GM12878 (cell line): ENCODE measurements at regions not wholly inside any gene's neighbourhood (a gene's known extent, or its start where the extent isn't known, plus 50 kb on each side); places are given as distances from the start of the nearest gene placed in this dataset.

ENCODE experiments used
- ATAC-seq: fragments of 200-7000 bp; cut with Tn5 transposase; 3 replicates; pipeline ENCODE4 v1.9.1; 2020; ENCODE audit warnings: mild to moderate bottlenecking, moderate library complexity
- BruUV-seq: library from RNA; stranded (reverse); fragments of 400-500 nt; replicated peaks from 2 replicates; lab custom pipeline; 2021; lab: Mats Ljungman, UMichigan
- CTCF ChIA-PET: fragments of 300-600 bp; sonication (Branson Sonifier 250); formaldehyde crosslinking; extraction: SDS; loops from one replicate; lab custom pipeline; 2021; ENCODE audit warnings: inconsistent platforms; lab: Yijun Ruan, JAX
- POLR2A ChIA-PET: fragments of 350-600 bp; formaldehyde crosslinking; extraction: SDS; loops from one replicate; lab custom pipeline; 2021; ENCODE audit warnings: inconsistent platforms; lab: Charles Lee
- RAD21 ChIA-PET: fragments of 300-600 bp; sonication (Branson Sonifier 250); formaldehyde crosslinking; loops from one replicate; lab custom pipeline; 2023; ENCODE audit warnings: antibody characterized with exemption; ENCODE audit not compliant: unreplicated experiment; lab: Charles Lee
- SMC1A ChIA-PET: fragments of 300-600 bp; sonication (Branson Sonifier 250); formaldehyde crosslinking; loops from one replicate; lab custom pipeline; 2023; ENCODE audit not compliant: unreplicated experiment, uncharacterized antibody; lab: Charles Lee
- DNase-seq: peaks from one replicate; pipeline ENCODE4 v3.0.0-alpha.2; 2011; ENCODE audit warnings: low read depth, low spot score
- FAIRE-seq: peaks from 3 replicates; lab custom pipeline; 2011; peaks lifted over from hg19 to GRCh38; lab: Jason Lieb, UNC
- H2AFZ ChIP-seq: 2 replicates; pipeline ENCODE4 v1.6.0; 2011; ENCODE audit warnings: low read depth, low read length, control low read depth; ENCODE audit not compliant: control insufficient read depth
- H3K27ac ChIP-seq: 2 replicates; pipeline ENCODE4 v1.5.1; 2011; ENCODE audit warnings: control low read depth; ENCODE audit not compliant: control insufficient read depth, insufficient read depth
- H3K27me3 ChIP-seq, 2 experiments: replicated peaks in 1 of 2; 2 replicates each; pipeline versions ENCODE4 v1.6.0 to v1.6.1; 2011; ENCODE audit warnings: low read length in 1 of 2; ENCODE audit not compliant: control insufficient read depth in 2 of 2, insufficient read depth in 2 of 2
- H3K36me3 ChIP-seq, 2 experiments: 2 replicates each; pipeline ENCODE4 v1.5.1; 2011; ENCODE audit warnings: low read length in 1 of 2; ENCODE audit not compliant: control insufficient read depth in 2 of 2, insufficient read depth in 2 of 2
- H3K4me1 ChIP-seq: 2 replicates; pipeline ENCODE4 v1.6.1; 2011; ENCODE audit warnings: mild to moderate bottlenecking, low read length, moderate library complexity, mixed read lengths; ENCODE audit not compliant: control insufficient read depth, insufficient read depth
- H3K4me2 ChIP-seq: 2 replicates; pipeline ENCODE4 v1.6.0; 2011; ENCODE audit warnings: control low read depth; ENCODE audit not compliant: control insufficient read depth, insufficient read depth
- H3K4me3 ChIP-seq: fragments of 200-600 bp; sonication (generic); 2 replicates; pipeline ENCODE4 v1.5.1; 2016
- H3K79me2 ChIP-seq: 2 replicates; pipeline ENCODE4 v1.6.0; 2011; ENCODE audit warnings: low read length; ENCODE audit not compliant: control insufficient read depth, insufficient read depth
- H3K9ac ChIP-seq: 2 replicates; pipeline ENCODE4 v1.8.0; 2011; ENCODE audit warnings: low read length, control low read depth, mixed read lengths; ENCODE audit not compliant: control insufficient read depth, insufficient read depth
- H3K9me3 ChIP-seq: replicated peaks from 3 replicates; pipeline ENCODE4 v1.5.1; 2011; ENCODE audit warnings: mild to moderate bottlenecking, low read length; ENCODE audit not compliant: control insufficient read depth, insufficient read depth
- H4K20me1 ChIP-seq: 2 replicates; pipeline ENCODE4 v1.6.0; 2011; ENCODE audit not compliant: control insufficient read depth, insufficient read depth
- ATF7 ChIP-seq: fragments of 450-650 bp; IDR thresholded peaks from 2 replicates; pipeline ENCODE4 v1.6.1; 2016; ENCODE audit warnings: low read depth, mild to moderate bottlenecking
- CEBPZ ChIP-seq: fragments of 150-350 bp; IDR thresholded peaks from 2 replicates; pipeline ENCODE4 v1.6.1; 2016; ENCODE audit warnings: low read depth, low read length
- CHD1 ChIP-seq: IDR thresholded peaks from 2 replicates; pipeline ENCODE4 v1.6.1; 2012; ENCODE audit warnings: low read depth, low read length, improper control_type of control experiment
- ELK1 ChIP-seq: IDR thresholded peaks from 2 replicates; pipeline ENCODE4 v1.6.1; 2012; ENCODE audit warnings: low read depth, low read length, improper control_type of control experiment
- ETV6 ChIP-seq, 2 experiments: fragments of 450-650 bp in 1 of 2; IDR thresholded peaks in 1 of 2; conservative IDR thresholded peaks in 1 of 2; 2 replicates each; pipeline ENCODE4 v1.6.1; 2014; ENCODE audit warnings: antibody characterized with exemption in 1 of 2, borderline replicate concordance in 1 of 2, low read depth in 1 of 2, mild to moderate bottlenecking in 1 of 2, moderate library complexity in 1 of 2
- GABPA ChIP-seq: IDR thresholded peaks from 2 replicates; pipeline ENCODE4 v1.6.1; 2014; ENCODE audit warnings: antibody characterized with exemption, low read depth, mild to moderate bottlenecking, inconsistent platforms
- RAD21 ChIP-seq: IDR thresholded peaks from 2 replicates; pipeline ENCODE4 v1.6.1; 2011; ENCODE audit warnings: mild to moderate bottlenecking, low read depth, low read length, moderate library complexity; ENCODE audit not compliant: insufficient read depth
- REST ChIP-seq: IDR thresholded peaks from 2 replicates; pipeline ENCODE4 v1.6.1; 2012; ENCODE audit warnings: mild to moderate bottlenecking, low read depth, low read length
- SMAD1 ChIP-seq: fragments of 450-650 bp; IDR thresholded peaks from 2 replicates; pipeline ENCODE4 v1.6.1; 2018; ENCODE audit warnings: mild to moderate bottlenecking, low read depth; ENCODE audit not compliant: partially characterized antibody
- SMC3 ChIP-seq: IDR thresholded peaks from 2 replicates; pipeline ENCODE4 v1.6.1; 2011; ENCODE audit warnings: low read length, improper control_type of control experiment, borderline replicate concordance
- USF2 ChIP-seq: IDR thresholded peaks from 2 replicates; pipeline ENCODE4 v1.6.1; 2011; ENCODE audit warnings: low read depth, low read length, improper control_type of control experiment, borderline replicate concordance
- WRNIP1 ChIP-seq: IDR thresholded peaks from 2 replicates; pipeline ENCODE4 v1.6.1; 2011; ENCODE audit warnings: low read depth, low read length, improper control_type of control experiment, borderline replicate concordance
- WGBS: methylation state at CpG from one replicate; pipeline ENCODE4 v1.1.6; 2016; ENCODE audit warnings: low lambda C conversion rate; ENCODE audit not compliant: insufficient replicate concordance, insufficient coverage; ENCODE audit errors: missing lambda C conversion rate; 5-methylcytosine and 5-hydroxymethylcytosine counted together
- in situ Hi-C: fragments of 300-500 bp; cut with MboI; formaldehyde crosslinking; loops from 9 replicates; pipeline ENCODE4 v1.14.3; 2018; ENCODE audit warnings: mixed read lengths
- intact Hi-C: fragments of 100-400 bp; cut with micrococcal nuclease; formaldehyde crosslinking; loops from one replicate; pipeline ENCODE4 v1.14.2; 2022; ENCODE audit not compliant: unreplicated experiment

DNA sequence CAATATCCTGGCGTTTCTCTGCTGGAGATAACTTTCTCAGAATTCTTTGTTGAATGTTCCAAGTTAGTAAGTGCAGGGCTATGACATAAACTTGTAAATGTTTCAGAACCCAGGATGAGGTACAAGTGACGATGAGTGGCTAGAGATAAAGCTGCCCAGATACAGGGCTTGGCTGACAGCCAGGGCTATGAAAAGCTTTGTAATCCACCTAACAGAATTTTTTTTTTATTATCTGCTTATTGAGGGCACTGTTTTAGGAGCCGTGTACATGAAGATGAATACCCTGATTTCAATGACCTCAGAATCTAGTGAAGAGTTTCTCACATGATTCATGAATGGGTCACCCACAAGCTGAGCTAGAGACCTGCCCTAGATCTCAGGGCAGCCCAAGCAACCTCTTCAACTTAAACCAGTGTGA lies 431.4 kb downstream of the DIPK2A start:
- no peak overlapping the region for H2AFZ ChIP-seq
- no peak overlapping the region for H3K27ac ChIP-seq
- ChIA-PET RAD21 (interaction anchor here (0.7 kb wide), 1 partner anchor 427 kb away, joined by 4 read pairs; no protein-coding TSS in a partner anchor), CTCF (interaction anchor here (1.2 kb wide), 1 partner anchor 19 kb away, joined by 3 read pairs; no protein-coding TSS in a partner anchor), POLR2A (no interaction called here), SMC1A (interaction anchor here (1.4 kb wide), 1 partner anchor 11 kb away, joined by 4 read pairs; no protein-coding TSS in a partner anchor)
- FAIRE-seq (no peak), ATAC-seq (no peak), DNase-seq (no peak)
- H3K9ac ChIP-seq: no peak overlapping the region
- no peaks in the 10 kb centered on the region for H4K20me1 ChIP-seq
- no peaks in the 10 kb centered on the region for H3K79me2 ChIP-seq
- H3K4me2 ChIP-seq: no peak overlapping the region
- H3K4me3 ChIP-seq: no peak overlapping the region
- no peaks in the 10 kb centered on the region for H3K4me1 ChIP-seq
- in situ Hi-C loops (no loop called here), intact Hi-C loops (no loop called here)
- WGBS: 60% methylated on average over 3 of the region's 3 CpGs
- no peaks in the 10 kb centered on the region; the same call in 2 of the 3 replicates for H3K9me3 ChIP-seq
- no TSS peak for BruUV-seq
- H3K36me3 ChIP-seq: no peaks in the 10 kb centered on the region
- H3K27me3 ChIP-seq: no peaks in the 10 kb centered on the region
- TF ChIP-seq SMC3: no peak
- TF ChIP-seq USF2: no peak
- no peak for TF ChIP-seq CEBPZ
- no peak for TF ChIP-seq SMAD1
- TF ChIP-seq ELK1: no peak
- no peak for TF ChIP-seq GABPA
- no peak for TF ChIP-seq ETV6 (conservative IDR thresholded peaks at IDR 0.05 in 1 of 2, IDR thresholded peaks at IDR 0.05 in 1 of 2; ENCODE audit: borderline replicate concordance in 1 of 2, low read depth in 1 of 2)
- no peak for TF ChIP-seq REST
- TF ChIP-seq ATF7: no peak
- TF ChIP-seq RAD21: no peak
- TF ChIP-seq CHD1: no peak
- TF ChIP-seq WRNIP1: no peak
